Endothelial cell (in vitro differentiated cells): ENCODE measurements at regions not wholly inside any gene's neighbourhood (a gene's known extent, or its start where the extent isn't known, plus 50 kb on each side); places are given as distances from the start of the nearest gene placed in this dataset.

Experiments
- DNase-seq: peaks from one replicate; pipeline ENCODE4 v3.0.0; 2021; ENCODE audit warnings: low spot score
- H3K27ac Mint-ChIP-seq: one replicate; pipeline ENCODE4 v1.8.0; 2021; ENCODE audit warnings: mixed read lengths, inconsistent platforms; ENCODE audit not compliant: unreplicated experiment
- H3K27me3 Mint-ChIP-seq: one replicate; pipeline ENCODE4 v1.8.0; 2021; ENCODE audit warnings: mild to moderate bottlenecking, moderate library complexity, mixed read lengths, inconsistent platforms; ENCODE audit not compliant: unreplicated experiment
- H3K36me3 Mint-ChIP-seq: one replicate; pipeline ENCODE4 v1.8.0; 2021; ENCODE audit warnings: mild to moderate bottlenecking, low read depth, mixed read lengths, inconsistent platforms; ENCODE audit not compliant: unreplicated experiment
- H3K4me1 Mint-ChIP-seq: one replicate; pipeline ENCODE4 v1.8.0; 2021; ENCODE audit warnings: mild to moderate bottlenecking, mixed read lengths, inconsistent platforms; ENCODE audit not compliant: unreplicated experiment
- H3K4me3 Mint-ChIP-seq: one replicate; pipeline ENCODE4 v1.8.0; 2021; ENCODE audit warnings: mild to moderate bottlenecking, mixed read lengths, inconsistent platforms; ENCODE audit not compliant: unreplicated experiment
- H3K9me3 Mint-ChIP-seq: one replicate; pipeline ENCODE4 v1.8.0; 2021; ENCODE audit warnings: mixed read lengths, inconsistent platforms; ENCODE audit not compliant: unreplicated experiment
- TF ChIP-seq, protein P1 (sequence below): fragments of 200-600 bp; sonication (generic); IDR thresholded peaks from one replicate; pipeline ENCODE4 v1.5.0; 2021; ENCODE audit warnings: antibody characterized with exemption; ENCODE audit not compliant: unreplicated experiment

DNA sequence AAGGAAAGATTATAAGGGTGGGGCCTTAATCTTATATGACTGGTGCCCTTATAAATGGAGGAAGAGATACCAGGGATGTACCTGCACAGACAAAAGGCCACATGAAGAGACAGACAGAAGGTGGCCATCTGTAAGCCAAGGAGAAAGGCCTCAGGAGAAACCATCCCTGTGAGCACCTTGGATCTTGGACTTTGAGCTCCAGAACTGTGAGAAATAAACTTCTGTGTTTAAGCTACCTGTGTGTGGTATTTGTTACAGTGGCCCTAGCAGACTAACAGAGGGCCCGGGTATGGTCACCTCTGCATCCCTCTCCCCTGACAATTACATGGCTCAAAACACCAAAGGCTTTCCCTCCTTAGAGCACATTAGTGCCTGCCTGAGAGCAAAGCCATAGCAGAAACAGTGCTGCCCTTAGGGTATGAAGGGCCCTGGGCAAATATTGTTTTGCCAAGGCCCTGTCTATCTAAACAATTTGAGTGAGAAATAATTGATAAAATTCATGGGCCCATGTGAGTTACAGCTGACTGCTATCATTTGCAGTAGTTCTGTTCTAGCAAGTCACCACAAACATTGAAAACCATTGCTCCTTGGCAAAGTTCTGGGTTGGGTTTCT lies 109.3 kb upstream of the MYCN start:
- H3K36me3 Mint-ChIP-seq = no peaks in the 10 kb centered on the region
- no peaks in the 10 kb centered on the region for H3K9me3 Mint-ChIP-seq
- peaks cover 3% of the 10 kb centered on the region for H3K27me3 Mint-ChIP-seq
- no peak overlapping the region for H3K27ac Mint-ChIP-seq
- DNase-seq = no peak
- H3K4me3 Mint-ChIP-seq = no peak overlapping the region
- TF ChIP-seq, protein P1, sequence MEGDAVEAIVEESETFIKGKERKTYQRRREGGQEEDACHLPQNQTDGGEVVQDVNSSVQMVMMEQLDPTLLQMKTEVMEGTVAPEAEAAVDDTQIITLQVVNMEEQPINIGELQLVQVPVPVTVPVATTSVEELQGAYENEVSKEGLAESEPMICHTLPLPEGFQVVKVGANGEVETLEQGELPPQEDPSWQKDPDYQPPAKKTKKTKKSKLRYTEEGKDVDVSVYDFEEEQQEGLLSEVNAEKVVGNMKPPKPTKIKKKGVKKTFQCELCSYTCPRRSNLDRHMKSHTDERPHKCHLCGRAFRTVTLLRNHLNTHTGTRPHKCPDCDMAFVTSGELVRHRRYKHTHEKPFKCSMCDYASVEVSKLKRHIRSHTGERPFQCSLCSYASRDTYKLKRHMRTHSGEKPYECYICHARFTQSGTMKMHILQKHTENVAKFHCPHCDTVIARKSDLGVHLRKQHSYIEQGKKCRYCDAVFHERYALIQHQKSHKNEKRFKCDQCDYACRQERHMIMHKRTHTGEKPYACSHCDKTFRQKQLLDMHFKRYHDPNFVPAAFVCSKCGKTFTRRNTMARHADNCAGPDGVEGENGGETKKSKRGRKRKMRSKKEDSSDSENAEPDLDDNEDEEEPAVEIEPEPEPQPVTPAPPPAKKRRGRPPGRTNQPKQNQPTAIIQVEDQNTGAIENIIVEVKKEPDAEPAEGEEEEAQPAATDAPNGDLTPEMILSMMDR = no peak
- H3K4me1 Mint-ChIP-seq = no peaks in the 10 kb centered on the region

DNA sequence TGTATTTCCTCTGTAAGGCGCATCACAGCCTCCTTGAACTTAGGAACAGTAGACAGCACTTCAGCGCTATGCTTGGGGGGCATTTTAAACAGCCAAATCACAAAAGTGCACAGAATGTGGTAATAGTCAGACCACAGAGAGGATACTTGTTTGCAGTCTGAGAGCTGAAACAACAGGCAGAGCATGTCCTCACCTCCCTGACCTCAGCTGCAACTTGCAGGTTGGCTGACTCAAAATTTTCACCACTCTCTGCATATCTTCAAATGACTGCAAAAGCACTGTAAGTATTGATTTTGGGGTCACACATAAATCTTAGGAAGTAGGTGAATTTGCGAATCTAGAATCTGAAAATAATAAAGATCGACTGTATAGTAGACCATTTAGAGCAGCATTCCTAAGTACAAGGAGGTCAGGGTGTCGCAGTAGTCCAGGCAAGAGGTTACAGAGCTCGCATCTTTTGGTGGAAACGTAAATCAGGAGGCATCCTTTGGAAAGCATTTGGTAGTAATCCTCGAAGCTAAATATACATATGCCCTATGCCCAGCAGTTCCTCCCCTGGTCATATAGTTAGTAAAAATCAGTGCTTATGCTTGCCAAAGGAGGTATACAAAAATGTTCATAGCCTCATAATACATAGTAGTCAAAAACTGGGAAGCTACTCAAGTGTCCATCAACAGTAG lies 108.2 kb upstream of the MYCN start:
- H3K27ac Mint-ChIP-seq = no peak overlapping the region
- no peaks in the 10 kb centered on the region for H3K4me1 Mint-ChIP-seq
- no peaks in the 10 kb centered on the region for H3K36me3 Mint-ChIP-seq
- TF ChIP-seq, protein P1 = no peak
- no peak overlapping the region for H3K4me3 Mint-ChIP-seq
- no peaks in the 10 kb centered on the region for H3K9me3 Mint-ChIP-seq
- peaks cover 3% of the 10 kb centered on the region for H3K27me3 Mint-ChIP-seq
- no peak for DNase-seq

DNA sequence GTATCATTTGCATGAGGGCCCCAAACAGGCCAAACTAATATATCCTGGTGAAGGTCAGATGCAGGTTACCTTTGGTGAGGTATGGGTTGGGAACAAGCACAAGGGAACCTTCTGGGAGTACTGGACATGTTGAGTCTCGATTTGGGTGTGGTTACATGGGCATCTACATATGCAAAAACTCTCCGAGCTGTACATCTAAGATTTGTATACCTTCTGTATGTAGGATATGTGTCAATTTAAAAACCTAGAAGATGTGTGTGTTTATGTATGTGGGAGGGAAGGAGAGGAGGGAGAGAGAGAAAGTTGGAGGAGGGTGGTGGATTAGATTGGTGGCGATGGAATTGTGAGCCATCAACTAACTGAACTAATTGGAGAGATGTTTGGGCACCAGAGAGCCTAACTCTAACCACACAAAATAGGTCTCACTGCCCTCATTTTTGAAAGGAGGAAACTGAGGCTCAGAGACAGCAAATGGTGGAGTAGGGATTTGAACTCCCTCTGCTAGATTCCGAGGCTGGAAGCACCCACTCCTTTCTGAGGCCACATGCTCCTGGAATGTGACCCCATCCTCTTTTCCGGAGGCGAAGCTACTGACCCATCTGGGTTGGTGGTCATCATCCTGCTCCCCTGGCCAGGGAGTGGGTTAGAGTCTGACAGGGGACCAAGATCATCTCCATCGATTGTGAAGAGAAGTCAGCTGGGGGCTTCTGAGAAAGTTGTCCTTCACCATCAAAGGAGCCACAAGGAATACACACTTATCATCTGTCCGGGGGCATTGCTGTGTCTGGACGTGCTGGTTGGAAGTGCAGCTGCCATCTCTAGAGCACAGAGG lies 107.3 kb upstream of the MYCN start:
- Mint-ChIP-seq H3K27ac (no peak overlapping the region), H3K4me3 (no peak overlapping the region), H3K36me3 (no peaks in the 10 kb centered on the region), H3K4me1 (no peaks in the 10 kb centered on the region), H3K27me3 (peaks cover 6% of the 10 kb centered on the region), H3K9me3 (no peaks in the 10 kb centered on the region)
- no peak for DNase-seq
- TF ChIP-seq, protein P1 = no peak

GRCh38 chr2:15833731-15834130 lies 106.6 kb upstream of the MYCN start:
- H3K4me3 Mint-ChIP-seq = no peak overlapping the region
- H3K27me3 Mint-ChIP-seq = peaks cover 6% of the 10 kb centered on the region
- H3K9me3 Mint-ChIP-seq = no peaks in the 10 kb centered on the region
- DNase-seq = no peak
- H3K4me1 Mint-ChIP-seq = no peaks in the 10 kb centered on the region
- H3K36me3 Mint-ChIP-seq = no peaks in the 10 kb centered on the region
- H3K27ac Mint-ChIP-seq = no peak overlapping the region
- TF ChIP-seq, protein P1 = no peak
